ENCODE measurements at regions not wholly inside any gene's neighbourhood (a gene's known extent, or its start where the extent isn't known, plus 50 kb on each side); places are given as distances from the start of the nearest gene placed in this dataset.
"Not testable (repeated sequence)": the region's sequence is repeated elsewhere in the genome, so short reads cannot be mapped to it uniquely, and the experiment has no call there.

DNA sequence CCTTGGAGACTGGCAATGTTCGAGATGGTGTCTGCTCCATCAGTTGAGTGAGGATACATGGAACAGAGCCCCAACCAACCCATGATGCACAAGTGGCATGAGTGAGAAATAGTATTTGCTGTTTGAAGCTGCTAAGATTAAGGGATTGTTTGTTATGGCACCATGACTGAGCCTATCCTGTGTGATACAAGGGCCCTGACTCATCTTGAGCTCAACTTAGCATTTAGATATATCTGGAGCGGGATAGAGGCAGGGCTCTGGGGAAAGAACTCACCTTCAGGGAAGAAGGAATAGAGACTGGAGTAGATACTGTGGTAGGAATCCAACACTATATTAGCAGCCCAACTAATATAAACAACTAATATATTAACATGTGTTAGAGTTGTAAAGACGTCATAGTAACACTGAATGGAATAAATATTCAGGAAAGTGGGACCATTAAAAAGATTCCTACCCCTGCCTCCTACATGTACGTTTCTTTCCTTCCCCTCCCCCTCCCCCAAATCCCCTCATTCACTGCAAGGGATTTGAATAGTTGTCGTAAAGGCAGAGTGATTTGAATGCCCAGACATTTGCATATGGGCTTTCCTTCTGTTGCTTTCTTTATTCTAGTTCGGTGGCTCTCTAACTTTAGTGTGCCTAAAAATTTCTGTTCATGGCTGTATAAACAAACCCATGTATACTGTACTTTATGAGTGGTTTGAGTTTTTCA is 106.6 kb upstream of the POU3F1 start:
- Histone ChIP-seq H3K9me2 (replicated peaks; ENCODE audit: control insufficient read depth, low read length) (no peaks in the 10 kb centered on the region), H3K9me3 (ENCODE audit: control insufficient read depth, insufficient read depth, low read length) (peaks cover 3% of the 10 kb centered on the region; the same call in 1 of the 2 replicates), H3K79me2 (ENCODE audit: control insufficient read depth, low read length) (no peaks in the 10 kb centered on the region), H3K27ac (ENCODE audit: low read depth, low read length) (peak overlapping the region; percentile 96), H3K27me3 (ENCODE audit: control insufficient read depth, low read length) (no peaks in the 10 kb centered on the region), H3K4me1 (ENCODE audit: control insufficient read depth, low read length) (peaks cover 50% of the 10 kb centered on the region), H3F3A (ENCODE audit: control insufficient read depth, insufficient read depth) (peaks cover 15% of the 10 kb centered on the region), H4K20me1 (ENCODE audit: control insufficient read depth, insufficient read depth, low read depth, low read length) (no peaks in the 10 kb centered on the region), H3K36me3 (ENCODE audit: control insufficient read depth, low read length) (no peaks in the 10 kb centered on the region), H3K4me2 (ENCODE audit: low read length) (peak overlapping the region; percentile 81), H3K4me3 (ENCODE audit: low read length) (peak overlapping the region; percentile 63)
- TF ChIP-seq, protein P1, sequence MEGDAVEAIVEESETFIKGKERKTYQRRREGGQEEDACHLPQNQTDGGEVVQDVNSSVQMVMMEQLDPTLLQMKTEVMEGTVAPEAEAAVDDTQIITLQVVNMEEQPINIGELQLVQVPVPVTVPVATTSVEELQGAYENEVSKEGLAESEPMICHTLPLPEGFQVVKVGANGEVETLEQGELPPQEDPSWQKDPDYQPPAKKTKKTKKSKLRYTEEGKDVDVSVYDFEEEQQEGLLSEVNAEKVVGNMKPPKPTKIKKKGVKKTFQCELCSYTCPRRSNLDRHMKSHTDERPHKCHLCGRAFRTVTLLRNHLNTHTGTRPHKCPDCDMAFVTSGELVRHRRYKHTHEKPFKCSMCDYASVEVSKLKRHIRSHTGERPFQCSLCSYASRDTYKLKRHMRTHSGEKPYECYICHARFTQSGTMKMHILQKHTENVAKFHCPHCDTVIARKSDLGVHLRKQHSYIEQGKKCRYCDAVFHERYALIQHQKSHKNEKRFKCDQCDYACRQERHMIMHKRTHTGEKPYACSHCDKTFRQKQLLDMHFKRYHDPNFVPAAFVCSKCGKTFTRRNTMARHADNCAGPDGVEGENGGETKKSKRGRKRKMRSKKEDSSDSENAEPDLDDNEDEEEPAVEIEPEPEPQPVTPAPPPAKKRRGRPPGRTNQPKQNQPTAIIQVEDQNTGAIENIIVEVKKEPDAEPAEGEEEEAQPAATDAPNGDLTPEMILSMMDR (IDR thresholded peaks at IDR 0.05; ENCODE audit: low read depth, low read length, poor library complexity, severe bottlenecking), result no peak
- no peak for TF ChIP-seq EZH2phosphoT487 (IDR thresholded peaks at IDR 0.05; ENCODE audit: borderline replicate concordance, low read length)

DNA sequence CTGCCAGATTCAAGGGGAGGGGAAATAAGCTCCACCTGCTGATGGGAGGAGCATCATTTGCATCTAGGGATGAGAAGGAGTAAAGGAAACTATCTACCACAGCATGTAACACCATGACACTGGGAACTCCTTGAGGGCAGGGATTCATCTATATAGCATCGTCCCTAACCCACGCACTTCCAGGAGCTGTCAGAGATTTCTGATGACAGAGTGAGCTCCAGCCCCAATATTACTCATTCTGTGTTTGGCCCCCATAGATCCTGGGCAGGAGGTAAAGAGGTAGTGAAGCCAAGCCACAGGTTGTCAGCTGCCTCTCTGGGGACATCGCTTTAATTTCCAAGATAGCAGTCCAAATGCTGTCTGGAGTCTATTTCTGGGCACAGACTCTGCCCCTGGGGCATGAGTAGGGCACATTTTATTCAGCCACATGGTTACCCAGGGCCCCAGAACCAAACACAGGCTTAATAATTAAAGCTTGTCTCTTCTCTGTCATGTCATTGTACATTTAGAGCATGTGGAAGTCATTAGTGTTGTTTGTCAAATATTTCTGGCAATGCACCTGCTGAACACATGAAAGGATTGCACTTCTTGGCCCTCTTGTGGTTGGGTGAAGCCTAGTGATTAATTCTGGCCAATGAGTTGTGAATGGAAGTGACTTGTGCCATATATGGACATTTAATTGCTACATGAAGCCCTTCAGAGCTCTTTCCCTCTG is 105.9 kb upstream of the POU3F1 start:
- H3K79me2 ChIP-seq (ENCODE audit: control insufficient read depth, low read length), result no peaks in the 10 kb centered on the region
- peak overlapping the region; percentile 81 for H3K4me2 ChIP-seq (ENCODE audit: low read length)
- peak overlapping the region; percentile 63 for H3K4me3 ChIP-seq (ENCODE audit: low read length)

DNA sequence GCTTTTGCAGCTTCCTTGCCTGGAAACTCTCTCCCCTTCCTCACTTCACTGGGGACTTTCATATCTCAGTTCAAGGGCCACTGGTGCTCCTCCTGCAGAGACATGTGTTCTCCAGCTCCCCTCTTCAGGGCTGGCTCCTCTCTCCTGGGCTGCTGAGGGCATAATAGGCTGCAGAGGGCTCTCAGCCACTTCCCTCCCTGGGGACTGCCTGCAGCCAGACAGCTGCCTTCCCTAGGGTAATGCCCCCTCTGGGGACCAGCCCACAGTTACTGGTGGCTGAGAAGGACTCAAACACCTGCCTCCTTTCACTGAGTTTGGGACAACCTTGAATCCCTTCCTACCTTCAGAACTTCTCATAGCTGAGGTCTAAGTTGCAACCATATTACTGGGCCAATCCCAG is 104.8 kb upstream of the POU3F1 start:
- H3K9me2 ChIP-seq (replicated peaks; ENCODE audit: control insufficient read depth, low read length), result no peaks in the 10 kb centered on the region
- no peak for TF ChIP-seq EZH2phosphoT487 (IDR thresholded peaks at IDR 0.05; ENCODE audit: borderline replicate concordance, low read length)
- TF ChIP-seq, protein P1 (IDR thresholded peaks at IDR 0.05; ENCODE audit: low read depth, low read length, poor library complexity, severe bottlenecking), result no peak
- peak overlapping the region; percentile 63 for H3K4me3 ChIP-seq (ENCODE audit: low read length)
- H3K9me3 ChIP-seq (ENCODE audit: control insufficient read depth, insufficient read depth, low read length), result peaks cover 4% of the 10 kb centered on the region; the same call in 1 of the 2 replicates
- peak overlapping the region; percentile 81 for H3K4me2 ChIP-seq (ENCODE audit: low read length)
- peaks cover 15% of the 10 kb centered on the region for H3F3A ChIP-seq (ENCODE audit: control insufficient read depth, insufficient read depth)
- H3K79me2 ChIP-seq (ENCODE audit: control insufficient read depth, low read length), result no peaks in the 10 kb centered on the region
- peaks cover 50% of the 10 kb centered on the region for H3K4me1 ChIP-seq (ENCODE audit: control insufficient read depth, low read length)
- no peaks in the 10 kb centered on the region for H4K20me1 ChIP-seq (ENCODE audit: control insufficient read depth, insufficient read depth, low read depth, low read length)
- no peaks in the 10 kb centered on the region for H3K36me3 ChIP-seq (ENCODE audit: control insufficient read depth, low read length)
- H3K27ac ChIP-seq (ENCODE audit: low read depth, low read length), result peak overlapping the region; percentile 96
- H3K27me3 ChIP-seq (ENCODE audit: control insufficient read depth, low read length), result no peaks in the 10 kb centered on the region

More for the DNA sequence above, 105.9 kb upstream of the POU3F1 start:
- peaks cover 50% of the 10 kb centered on the region for H3K4me1 ChIP-seq (ENCODE audit: control insufficient read depth, low read length)
- H4K20me1 ChIP-seq (ENCODE audit: control insufficient read depth, insufficient read depth, low read depth, low read length), result no peaks in the 10 kb centered on the region
- no peaks in the 10 kb centered on the region for H3K36me3 ChIP-seq (ENCODE audit: control insufficient read depth, low read length)
- H3F3A ChIP-seq (ENCODE audit: control insufficient read depth, insufficient read depth), result peaks cover 15% of the 10 kb centered on the region
- peak overlapping the region; percentile 96 for H3K27ac ChIP-seq (ENCODE audit: low read depth, low read length)
- TF ChIP-seq EZH2phosphoT487 (IDR thresholded peaks at IDR 0.05; ENCODE audit: borderline replicate concordance, low read length), result no peak
- TF ChIP-seq, protein P1 (IDR thresholded peaks at IDR 0.05; ENCODE audit: low read depth, low read length, poor library complexity, severe bottlenecking), result peak; percentile 65
- H3K9me3 ChIP-seq (ENCODE audit: control insufficient read depth, insufficient read depth, low read length), result peaks cover 3% of the 10 kb centered on the region; the same call in 1 of the 2 replicates
- no peaks in the 10 kb centered on the region for H3K27me3 ChIP-seq (ENCODE audit: control insufficient read depth, low read length)
- H3K9me2 ChIP-seq (replicated peaks; ENCODE audit: control insufficient read depth, low read length), result no peaks in the 10 kb centered on the region

DNA sequence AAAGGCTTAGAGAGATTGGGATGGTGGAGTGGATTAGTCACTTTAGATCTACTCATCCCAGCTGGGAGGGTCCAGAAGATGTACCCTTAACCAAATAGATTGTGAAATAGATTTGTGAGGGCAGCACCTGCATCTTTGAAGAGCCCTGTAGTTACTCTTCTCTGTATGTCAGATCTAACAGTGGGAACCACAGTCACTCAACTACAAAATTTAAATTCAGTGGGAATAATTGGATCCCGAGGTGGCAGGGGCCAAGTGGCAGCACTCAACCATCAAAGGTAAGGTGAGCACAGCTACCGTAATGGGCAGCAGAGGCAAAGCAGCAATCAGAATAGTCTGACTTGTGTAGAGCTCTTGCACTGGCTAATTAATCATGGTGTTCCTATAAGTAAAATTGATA is 99.5 kb upstream of the POU3F1 start:
- H3K36me3 ChIP-seq (ENCODE audit: control insufficient read depth, low read length); H3K79me2 ChIP-seq (ENCODE audit: control insufficient read depth, low read length); H3K9me2 ChIP-seq (replicated peaks; ENCODE audit: control insufficient read depth, low read length); H3K4me2 ChIP-seq (ENCODE audit: low read length); H3K9me3 ChIP-seq (ENCODE audit: control insufficient read depth, insufficient read depth, low read length); H3K27ac ChIP-seq (ENCODE audit: low read depth, low read length); H3K4me1 ChIP-seq (ENCODE audit: control insufficient read depth, low read length); H3K4me3 ChIP-seq (ENCODE audit: low read length); H3F3A ChIP-seq (ENCODE audit: control insufficient read depth, insufficient read depth); H4K20me1 ChIP-seq (ENCODE audit: control insufficient read depth, insufficient read depth, low read depth, low read length): not testable (repeated sequence)
- H3K27me3 ChIP-seq (ENCODE audit: control insufficient read depth, low read length), result peaks cover 15% of the 10 kb centered on the region

Measured in DOHH2 (cell line).